Stomach (tissue), 8 donors: ENCODE measurements at regions not wholly inside any gene's neighbourhood (a gene's known extent, or its start where the extent isn't known, plus 50 kb on each side); places are given as distances from the start of the nearest gene placed in this dataset.

Source experiments
- DNase-seq, 2 donors: peaks; one replicate each; pipeline versions ENCODE4 v3.0.0 to v3.0.0-alpha.2; 2013 to 2019
- H3K27ac ChIP-seq, 5 donors: fragments of 200-600 bp in 4 of 5; sonication (generic) in 4 of 5; one replicate each; pipeline ENCODE4 v1.5.1; 2013 to 2019; ENCODE audit warnings: mild to moderate bottlenecking in 1 of 5, moderate library complexity in 1 of 5
- H3K27me3 ChIP-seq, 3 donors: fragments of 200-600 bp; sonication (generic); one replicate each; pipeline ENCODE4 v1.5.1; 2017 to 2019; ENCODE audit warnings: mixed run types in 1 of 3
- H3K36me3 ChIP-seq, 4 donors: fragments of 200-600 bp; sonication (generic); 1 replicate in 3 of 4; 2 replicates in 1 of 4; pipeline ENCODE4 v1.5.1; 2016 to 2019
- H3K4me1 ChIP-seq, 4 donors: fragments of 200-600 bp; sonication (generic); one replicate each; pipeline ENCODE4 v1.5.1; 2016 to 2019
- H3K4me3 ChIP-seq, 4 donors: fragments of 200-600 bp; sonication (generic) in 3 of 4; one replicate each; pipeline ENCODE4 v1.5.1; 2016 to 2019; ENCODE audit warnings: mild to moderate bottlenecking in 1 of 4
- H3K9me3 ChIP-seq, 4 donors: fragments of 200-600 bp; sonication (generic); one replicate each; pipeline ENCODE4 v1.5.1; 2016 to 2019
- EP300 ChIP-seq: sonication (generic); formaldehyde crosslinking; IDR thresholded peaks from one replicate; pipeline ENCODE4 v1.6.1; 2017; ENCODE audit warnings: antibody characterized with exemption
- POLR2A ChIP-seq, 4 donors: fragments of 450-650 bp; IDR thresholded peaks; one replicate each; pipeline ENCODE4 v1.6.1; 2016; ENCODE audit warnings: antibody characterized with exemption in 4 of 4, control low read depth in 2 of 4, mild to moderate bottlenecking in 1 of 4, moderate library complexity in 1 of 4
- POLR2AphosphoS5 ChIP-seq, 3 donors: sonication (generic); formaldehyde crosslinking; IDR thresholded peaks; one replicate each; pipeline ENCODE4 v1.6.1; 2016; ENCODE audit warnings: antibody characterized with exemption in 3 of 3
- WGBS, 5 donors: extraction: QIAGEN DNeasy Blood & Tissue Kit in 3 of 5; methylation state at CpG; one replicate each; pipeline versions ENCODE4 v1.1.5 to v1.1.7; 2013 to 2018; 5-methylcytosine and 5-hydroxymethylcytosine counted together
- intact Hi-C: fragments of 100-400 bp; cut with DNase I; formaldehyde crosslinking; loops from one replicate; pipeline ENCODE4 v1.15.1; 2023; ENCODE audit warnings: low total_unique reads
- TF ChIP-seq, protein P1 (sequence below), 7 experiments: fragments of 450-650 bp in 4 of 7; fragments of 200-600 bp in 3 of 7; sonication (generic) in 3 of 7; IDR thresholded peaks; one replicate each; pipeline ENCODE4 v1.5.1; 2016 to 2019; ENCODE audit warnings: antibody characterized with exemption in 7 of 7, control low read depth in 2 of 7, mild to moderate bottlenecking in 1 of 7
- donor health status: healthy with polysubstance abuse.
- donor health status: Bipolar disorder and iron deficiency.
- donor health status: healthy.

DNA sequence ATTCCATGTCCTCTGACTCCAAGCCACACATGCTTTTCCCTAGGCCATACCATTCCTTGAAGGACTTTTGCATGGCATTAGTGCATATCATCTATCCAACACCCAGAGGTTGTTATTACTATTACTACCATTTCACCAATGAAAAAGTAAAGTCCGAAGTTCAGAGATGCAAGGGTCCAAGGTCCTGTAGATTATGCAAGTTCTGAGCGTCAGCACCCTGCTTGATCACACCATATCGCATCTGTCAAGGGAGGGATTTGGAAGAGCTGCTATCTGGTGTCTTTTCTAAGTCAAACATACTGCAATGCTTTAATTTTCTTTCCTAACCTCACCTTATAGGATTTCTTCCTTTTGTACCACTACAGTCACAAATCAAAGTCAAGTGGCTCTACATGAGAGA, 214.7 kb upstream of the CADM1 start:
- Histone ChIP-seq H3K4me1 (peaks cover 0 to 18% (median 4%) of the 10 kb centered on the region in 4 donors), H3K9me3 (no peaks in the 10 kb centered on the region), H3K27me3 (peaks cover 0 to 3% (median 0%) of the 10 kb centered on the region in 3 donors), H3K4me3 (no peak overlapping the region), H3K27ac (no peak overlapping the region), H3K36me3 (no peaks in the 10 kb centered on the region)
- WGBS, 5 donors, result 80 to 92% (median 85%) methylated on average over 3 of the region's 3 CpGs
- intact Hi-C loops, result no loop called here
- no peak for TF ChIP-seq EP300
- TF ChIP-seq POLR2AphosphoS5 (IDR thresholded peaks at IDR 0.05), result no peak
- TF ChIP-seq POLR2A (IDR thresholded peaks at IDR 0.05), result no peak
- TF ChIP-seq, protein P1, sequence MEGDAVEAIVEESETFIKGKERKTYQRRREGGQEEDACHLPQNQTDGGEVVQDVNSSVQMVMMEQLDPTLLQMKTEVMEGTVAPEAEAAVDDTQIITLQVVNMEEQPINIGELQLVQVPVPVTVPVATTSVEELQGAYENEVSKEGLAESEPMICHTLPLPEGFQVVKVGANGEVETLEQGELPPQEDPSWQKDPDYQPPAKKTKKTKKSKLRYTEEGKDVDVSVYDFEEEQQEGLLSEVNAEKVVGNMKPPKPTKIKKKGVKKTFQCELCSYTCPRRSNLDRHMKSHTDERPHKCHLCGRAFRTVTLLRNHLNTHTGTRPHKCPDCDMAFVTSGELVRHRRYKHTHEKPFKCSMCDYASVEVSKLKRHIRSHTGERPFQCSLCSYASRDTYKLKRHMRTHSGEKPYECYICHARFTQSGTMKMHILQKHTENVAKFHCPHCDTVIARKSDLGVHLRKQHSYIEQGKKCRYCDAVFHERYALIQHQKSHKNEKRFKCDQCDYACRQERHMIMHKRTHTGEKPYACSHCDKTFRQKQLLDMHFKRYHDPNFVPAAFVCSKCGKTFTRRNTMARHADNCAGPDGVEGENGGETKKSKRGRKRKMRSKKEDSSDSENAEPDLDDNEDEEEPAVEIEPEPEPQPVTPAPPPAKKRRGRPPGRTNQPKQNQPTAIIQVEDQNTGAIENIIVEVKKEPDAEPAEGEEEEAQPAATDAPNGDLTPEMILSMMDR (IDR thresholded peaks at IDR 0.05), result no peak
- DNase-seq, result no peak

DNA sequence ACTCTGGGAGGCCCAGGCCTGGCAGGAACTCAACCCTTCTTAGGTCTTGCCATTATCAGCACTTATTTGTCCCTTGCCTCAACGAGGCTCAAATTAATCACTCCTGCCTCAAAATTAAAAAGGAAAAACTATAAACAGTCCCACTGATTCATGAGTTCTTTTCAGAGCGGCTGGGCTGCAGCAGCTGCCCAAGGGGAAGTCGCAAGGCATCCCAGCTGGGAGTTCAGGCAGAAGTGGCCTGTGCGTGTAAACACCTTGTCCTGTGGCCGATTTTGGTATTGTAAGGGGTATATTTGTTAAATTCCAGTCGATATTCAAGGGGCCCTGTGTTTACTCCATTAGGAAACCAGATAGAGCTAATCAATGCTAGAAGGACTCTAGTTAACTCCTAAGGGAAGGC, 213.9 kb upstream of the CADM1 start:
- TF ChIP-seq, protein P1 (IDR thresholded peaks at IDR 0.05), result no peak
- TF ChIP-seq EP300, result no peak
- TF ChIP-seq POLR2AphosphoS5 (IDR thresholded peaks at IDR 0.05), result no peak
- no peak for TF ChIP-seq POLR2A (IDR thresholded peaks at IDR 0.05)
- 42 to 56% (median 50%) methylated on average over 6 of the region's 6 CpGs for WGBS, 5 donors
- no peaks in the 10 kb centered on the region for H3K36me3 ChIP-seq
- no peak overlapping the region for H3K4me3 ChIP-seq
- H3K27ac ChIP-seq, result no peak overlapping the region
- intact Hi-C loops, result no loop called here
- H3K27me3 ChIP-seq, result peaks cover 0 to 3% (median 0%) of the 10 kb centered on the region in 3 donors
- no peak for DNase-seq
- H3K9me3 ChIP-seq, result no peaks in the 10 kb centered on the region
- H3K4me1 ChIP-seq, result peaks cover 0 to 18% (median 4%) of the 10 kb centered on the region in 4 donors

DNA sequence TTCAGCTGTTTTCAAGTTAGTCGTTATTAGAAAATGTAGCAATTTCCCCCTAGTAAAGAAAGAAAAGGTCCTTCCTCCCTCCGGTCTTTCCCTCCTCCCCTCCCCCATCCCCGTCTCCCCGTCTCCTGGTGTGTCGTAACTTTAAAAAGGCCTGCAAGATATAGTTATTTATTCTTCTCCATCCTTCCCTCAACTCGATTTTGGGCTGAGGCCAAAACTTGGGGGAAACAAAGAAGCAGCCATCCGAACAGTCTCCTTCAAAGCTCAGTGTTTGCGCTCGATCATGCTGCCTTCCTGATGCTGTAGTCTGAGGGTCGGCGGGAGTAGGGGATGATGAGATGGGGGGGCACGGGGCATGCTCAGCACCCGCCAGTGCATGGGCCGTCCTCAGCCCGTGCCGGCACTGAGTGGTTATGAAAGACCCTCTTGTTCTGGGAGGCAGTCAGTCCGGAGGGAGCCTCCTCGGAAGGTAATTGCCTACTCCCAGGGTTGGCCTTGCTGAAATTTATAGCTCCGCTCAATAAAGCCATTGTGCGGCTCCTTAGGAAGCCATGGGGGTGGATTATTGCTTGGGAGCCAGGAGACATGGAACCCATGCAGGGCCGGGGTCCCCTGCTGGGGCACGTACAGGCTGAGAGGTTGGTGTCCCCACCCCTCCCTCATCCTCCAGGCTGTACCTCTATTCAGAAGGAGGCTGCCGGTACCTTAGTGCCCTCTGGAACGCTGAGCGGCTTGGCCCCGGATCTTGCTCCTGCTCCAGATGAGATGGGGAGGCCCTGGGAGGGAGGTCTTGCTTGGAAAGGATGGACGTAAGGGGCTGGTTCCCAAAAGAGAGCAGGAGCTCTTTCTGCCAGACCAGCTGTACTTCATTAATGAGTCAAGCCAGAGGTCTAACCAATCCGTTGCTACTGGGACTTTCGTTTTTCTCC, 212.7 kb upstream of the CADM1 start:
- Histone ChIP-seq H3K27me3 (peaks cover 0 to 3% (median 0%) of the 10 kb centered on the region in 3 donors), H3K4me3 (no peak overlapping the region), H3K4me1 (peaks cover 0 to 18% (median 4%) of the 10 kb centered on the region in 4 donors), H3K9me3 (no peaks in the 10 kb centered on the region), H3K36me3 (no peaks in the 10 kb centered on the region), H3K27ac (no peak overlapping the region)
- DNase-seq, result peak in 1 of 2 donors; percentile 73
- TF ChIP-seq, protein P1 (IDR thresholded peaks at IDR 0.05), result no peak
- TF ChIP-seq POLR2AphosphoS5 (IDR thresholded peaks at IDR 0.05) (no peak), EP300 (no peak), POLR2A (IDR thresholded peaks at IDR 0.05) (no peak)
- intact Hi-C loops, result no loop called here
- WGBS, 5 donors, result 40 to 56% (median 47%) methylated on average over 27 to 29 of the region's 29 CpGs

DNA sequence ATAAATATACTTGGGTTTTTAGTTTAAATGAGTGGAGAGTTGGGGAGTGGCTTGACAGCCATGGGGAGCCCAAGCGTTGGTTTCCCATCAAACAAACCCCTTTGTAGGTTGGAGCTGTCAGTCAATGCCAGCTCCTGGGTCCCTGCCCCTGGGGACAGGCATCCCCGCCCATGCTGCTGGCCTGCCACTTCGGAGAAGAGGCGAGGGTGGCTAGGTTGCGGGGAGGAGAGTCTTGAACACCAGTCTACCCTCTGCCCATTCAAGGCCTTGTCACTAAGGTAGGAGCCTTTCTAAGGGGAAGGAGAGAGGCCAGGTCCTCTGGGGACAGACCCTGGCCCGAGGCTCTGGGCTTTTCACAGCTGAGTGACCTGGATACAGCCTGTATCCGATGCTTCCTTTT, 211.9 kb upstream of the CADM1 start:
- Histone ChIP-seq H3K9me3 (no peaks in the 10 kb centered on the region), H3K27me3 (peaks cover 0 to 9% (median 0%) of the 10 kb centered on the region in 3 donors), H3K27ac (no peak overlapping the region), H3K4me1 (peaks cover 0 to 18% (median 4%) of the 10 kb centered on the region in 4 donors), H3K36me3 (no peaks in the 10 kb centered on the region), H3K4me3 (no peak overlapping the region)
- intact Hi-C loops, result no loop called here
- TF ChIP-seq POLR2A (IDR thresholded peaks at IDR 0.05) (no peak), POLR2AphosphoS5 (IDR thresholded peaks at IDR 0.05) (no peak), EP300 (no peak)
- TF ChIP-seq, protein P1 (IDR thresholded peaks at IDR 0.05), result no peak
- DNase-seq, result no peak
- WGBS, 5 donors, result 75 to 82% (median 81%) methylated on average over 7 of the region's 7 CpGs
